Heart left ventricle (tissue), 13 donors: ENCODE measurements at regions not wholly inside any gene's neighbourhood (a gene's known extent, or its start where the extent isn't known, plus 50 kb on each side); places are given as distances from the start of the nearest gene placed in this dataset.
A peak's percentile ranks its signal among the peaks of the same experiment; 100 is the strongest.

Source experiments
- POLR2A ChIP-seq, 2 donors: fragments of 450-650 bp; IDR thresholded peaks; one replicate each; pipeline ENCODE4 v1.6.1; 2017; ENCODE audit warnings: antibody characterized with exemption in 2 of 2, mild to moderate bottlenecking in 2 of 2, moderate library complexity in 2 of 2
- TF ChIP-seq, protein P1 (sequence below), 12 donors: fragments of 200-600 bp; sonication (generic) in 4 of 12; IDR thresholded peaks; one replicate each; pipeline versions ENCODE4 v1.5.0 to v1.8.0; 2018 to 2022; ENCODE audit warnings: antibody characterized with exemption in 12 of 12, mild to moderate bottlenecking in 5 of 12
- donor health status: ischemic (EF 13 %, LVEDD 7.1; RV severe dilation, severe dysfunction).
- donor health status: DM: no; HTN: yes; CAD: no.
- donor health status: DM: no; HTN: no; CAD: no.
- donor health status: ischemic (EF 25% LVEDD 6.9; RV normal size, moderate dysfunction).
- donor health status: ischemic (EF 25% LVEDD 5.7; RV mildly dilated, moderate dysfunction).
- donor health status: ischemic (EF 35%, LVEDD 5.7; RV mildly dilated, moderate dysfunction).
- donor health status: nonischemic (EF 11% LVEDD 7.7; RV severe dilation, severe dysfunction).
- donor health status: DM: yes; HTN: yes; CAD: no.
- donor health status: PGD.
- donor health status: ischemic (EF 29% LVEDD 5.4; RV normal size, mild dysfunction).
- donor health status: nonischemic (EF 23%, LVEDD 6.1; RV moderate dilation, normal function).

DNA sequence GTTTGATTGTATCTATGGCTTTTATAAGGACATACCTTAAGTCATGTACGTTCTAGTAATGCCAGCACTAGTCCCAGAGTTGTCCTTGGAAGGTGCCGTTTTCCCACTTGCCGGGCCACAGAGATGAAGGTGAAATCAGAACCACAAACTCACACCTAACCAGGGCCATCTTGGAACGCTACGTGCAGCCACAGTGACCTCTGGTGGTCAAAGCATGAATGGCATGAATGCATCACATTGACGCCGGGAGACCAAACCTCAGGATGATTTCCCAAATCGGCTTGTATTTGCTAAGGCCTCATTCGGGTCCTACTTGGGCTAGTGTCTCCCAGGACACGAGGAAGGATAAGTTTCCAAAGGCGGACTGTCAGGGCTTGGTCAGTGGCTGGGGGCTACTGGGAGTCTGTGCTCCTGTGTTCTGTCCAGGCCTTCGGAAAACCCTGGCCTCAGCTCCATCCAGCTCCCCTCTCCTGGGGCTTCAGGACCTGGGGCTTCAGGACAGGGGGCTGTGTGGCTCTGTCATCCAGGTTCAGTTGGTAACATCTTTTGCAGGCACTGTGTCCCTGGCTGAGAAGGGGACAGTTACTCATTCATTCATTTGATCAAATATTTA, 260.5 kb downstream of the PRDM2 start:
- no peak for TF ChIP-seq POLR2A (IDR thresholded peaks at IDR 0.05)
- TF ChIP-seq, protein P1, sequence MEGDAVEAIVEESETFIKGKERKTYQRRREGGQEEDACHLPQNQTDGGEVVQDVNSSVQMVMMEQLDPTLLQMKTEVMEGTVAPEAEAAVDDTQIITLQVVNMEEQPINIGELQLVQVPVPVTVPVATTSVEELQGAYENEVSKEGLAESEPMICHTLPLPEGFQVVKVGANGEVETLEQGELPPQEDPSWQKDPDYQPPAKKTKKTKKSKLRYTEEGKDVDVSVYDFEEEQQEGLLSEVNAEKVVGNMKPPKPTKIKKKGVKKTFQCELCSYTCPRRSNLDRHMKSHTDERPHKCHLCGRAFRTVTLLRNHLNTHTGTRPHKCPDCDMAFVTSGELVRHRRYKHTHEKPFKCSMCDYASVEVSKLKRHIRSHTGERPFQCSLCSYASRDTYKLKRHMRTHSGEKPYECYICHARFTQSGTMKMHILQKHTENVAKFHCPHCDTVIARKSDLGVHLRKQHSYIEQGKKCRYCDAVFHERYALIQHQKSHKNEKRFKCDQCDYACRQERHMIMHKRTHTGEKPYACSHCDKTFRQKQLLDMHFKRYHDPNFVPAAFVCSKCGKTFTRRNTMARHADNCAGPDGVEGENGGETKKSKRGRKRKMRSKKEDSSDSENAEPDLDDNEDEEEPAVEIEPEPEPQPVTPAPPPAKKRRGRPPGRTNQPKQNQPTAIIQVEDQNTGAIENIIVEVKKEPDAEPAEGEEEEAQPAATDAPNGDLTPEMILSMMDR (IDR thresholded peaks at IDR 0.05): peak; percentile 91 to 99 (median 96)
